ENCODE measurements at regions not wholly inside any gene's neighbourhood (a gene's known extent, or its start where the extent isn't known, plus 50 kb on each side); places are given as distances from the start of the nearest gene placed in this dataset.
"Not testable (repeated sequence)": the region's sequence is repeated elsewhere in the genome, so short reads cannot be mapped to it uniquely, and the experiment has no call there.

DNA sequence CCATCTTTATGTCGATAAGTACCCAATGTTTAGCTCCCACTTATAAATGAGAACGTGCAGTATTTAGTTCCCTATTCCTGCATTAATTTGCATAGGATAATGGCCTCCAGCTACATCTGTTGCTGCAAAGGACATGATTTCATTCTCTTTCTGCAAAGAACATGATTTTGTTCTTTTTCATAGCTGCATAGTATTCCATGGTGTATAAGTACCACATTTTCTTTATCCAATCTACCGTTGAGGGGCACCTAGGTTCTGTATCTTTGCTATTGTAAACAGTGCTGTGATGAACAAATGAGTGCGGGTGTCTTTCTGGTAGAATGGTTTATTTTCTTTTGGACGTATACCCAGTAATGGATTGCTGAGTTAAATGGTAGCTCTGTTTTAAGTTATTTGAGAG, 63.0 kb downstream of the HLX start:
- DNase-seq (ENCODE audit: low spot score) = no peak

DNA sequence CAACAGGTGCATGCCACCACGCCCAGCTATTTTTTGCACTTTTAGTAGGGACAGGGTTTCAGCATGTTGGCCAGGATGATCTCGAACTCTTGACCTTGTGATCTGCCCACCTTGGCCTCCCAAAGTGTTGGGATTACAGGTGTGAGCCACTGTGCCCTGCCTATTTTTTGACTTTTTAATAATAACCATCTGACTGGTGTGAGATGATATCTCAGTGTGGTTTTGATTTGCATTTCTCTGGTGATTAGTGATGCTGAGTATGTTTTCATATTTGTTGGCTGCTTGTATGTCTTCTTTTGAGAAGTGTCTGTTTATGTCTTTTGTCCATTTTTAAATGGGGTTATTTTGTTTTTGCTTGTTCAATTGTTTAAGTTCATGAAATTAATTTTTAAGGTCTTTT, 63.7 kb downstream of the HLX start:
- DNase-seq (ENCODE audit: low spot score) = not testable (repeated sequence)

DNA sequence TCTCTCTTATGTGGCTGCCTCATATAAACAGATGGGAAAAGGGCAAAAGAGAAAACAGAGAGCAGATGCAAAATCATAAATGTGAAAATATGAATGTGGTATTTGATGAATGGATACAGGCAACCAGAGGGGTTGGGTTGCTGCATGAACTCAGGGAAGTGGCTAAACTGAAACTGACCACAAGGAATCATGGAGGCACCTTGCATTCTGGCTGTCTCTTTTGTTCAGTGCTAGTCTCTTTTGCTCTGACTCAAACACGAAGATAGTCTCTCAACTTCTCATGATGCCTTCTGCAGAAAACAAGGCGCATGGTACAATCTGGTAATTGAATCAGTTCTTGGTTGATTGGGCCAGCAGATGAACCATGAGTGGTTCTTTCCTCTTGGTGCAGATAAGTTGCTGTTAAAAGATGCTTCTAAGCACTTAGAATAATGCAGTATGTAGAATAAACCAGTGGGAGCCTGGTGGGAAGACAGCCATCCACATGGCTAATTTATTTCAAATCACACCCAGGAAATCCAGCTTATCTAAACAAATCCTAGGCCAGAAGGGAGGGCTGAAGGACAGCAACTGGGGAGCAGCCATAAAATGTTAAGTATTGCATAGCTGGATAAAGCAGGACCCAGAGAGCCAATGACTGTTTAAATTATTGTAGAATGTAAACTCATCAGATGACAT, 64.2 kb downstream of the HLX start:
- DNase-seq (ENCODE audit: low spot score) = no peak

DNA sequence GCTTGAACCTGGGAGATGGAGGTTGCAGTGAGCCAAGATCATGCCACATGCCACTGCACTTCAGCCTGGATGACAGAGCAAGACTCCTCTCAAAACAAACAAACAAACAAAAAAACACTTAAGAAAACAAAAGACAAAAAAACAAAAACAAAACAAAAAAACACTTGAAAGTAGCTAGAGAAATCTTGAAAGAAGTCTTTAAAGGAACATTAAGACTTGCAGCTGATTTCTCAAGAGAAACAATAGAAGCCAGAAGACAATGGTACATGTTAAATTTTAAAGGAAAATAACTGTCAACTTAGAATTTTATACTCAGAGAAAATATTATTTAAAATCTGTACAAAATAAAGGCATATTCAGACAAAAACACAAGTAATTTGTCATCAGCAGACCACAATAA, 71.3 kb downstream of the HLX start:
- no peak for DNase-seq (ENCODE audit: low spot score)

DNA sequence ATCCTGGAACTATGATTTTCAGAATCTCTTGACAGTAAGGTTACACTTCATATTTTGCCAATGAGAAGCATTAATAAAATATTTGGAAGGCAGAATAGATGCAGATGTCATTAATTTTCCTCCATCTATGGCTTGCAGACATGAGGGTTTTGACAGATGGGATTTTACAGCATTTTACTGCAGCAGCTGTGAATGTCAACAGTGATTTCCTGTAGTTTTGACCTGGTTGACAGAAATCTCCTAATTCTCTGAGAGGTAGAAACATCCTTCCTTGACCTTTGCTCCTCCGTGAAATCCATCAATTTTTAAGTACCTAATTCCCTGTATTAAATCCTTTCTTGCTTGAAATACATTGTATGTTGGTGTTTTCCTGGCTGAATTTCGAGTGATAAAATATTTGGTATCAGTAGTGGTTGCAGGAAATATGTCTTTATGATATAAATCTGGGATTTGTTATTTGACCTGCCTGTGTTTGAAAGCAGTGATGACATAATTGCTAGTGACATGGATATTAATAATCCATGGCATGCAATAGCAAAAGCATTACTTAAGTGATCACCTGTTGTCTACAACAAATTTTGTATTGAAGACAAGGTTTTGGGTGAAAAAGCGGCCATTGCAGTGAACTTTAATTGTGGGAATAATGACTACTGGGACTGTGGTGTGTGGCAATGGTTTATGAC, 73.9 kb downstream of the HLX start:
- no peak for DNase-seq (ENCODE audit: low spot score)

DNA sequence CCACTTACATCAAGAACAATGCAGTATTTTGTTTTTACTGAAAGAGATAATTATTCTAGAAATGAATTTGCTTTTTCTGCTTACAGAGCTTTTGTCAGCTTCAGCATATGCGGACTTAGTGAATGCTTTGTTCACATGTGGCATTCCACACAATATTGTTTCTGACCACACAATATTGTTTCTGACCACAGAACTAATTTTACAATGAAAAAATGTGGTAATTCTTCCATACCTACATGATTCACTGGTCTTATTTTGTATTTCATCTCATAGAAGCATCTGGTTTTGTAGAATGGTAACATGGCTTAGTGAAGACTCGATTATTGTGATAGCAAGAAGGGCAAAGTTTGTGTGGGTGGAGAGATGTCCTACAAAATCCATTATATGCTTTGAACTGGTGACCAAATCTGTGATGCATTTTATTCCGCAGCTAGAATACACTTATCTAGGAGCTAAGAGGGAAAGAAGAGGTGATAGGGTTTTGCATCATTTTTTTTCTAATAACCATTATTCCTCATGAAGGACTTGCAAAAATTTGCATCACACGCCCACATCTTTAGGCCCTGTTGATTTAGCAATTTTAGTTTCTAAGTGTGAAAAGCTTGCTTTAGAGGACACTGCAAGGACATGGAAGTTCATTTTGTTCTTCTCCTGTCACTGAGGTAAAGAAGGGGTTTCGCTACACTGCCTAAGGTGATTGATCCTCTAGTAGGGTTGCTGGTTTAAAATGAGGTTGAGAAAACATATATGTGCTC, 75.3 kb downstream of the HLX start:
- DNase-seq (ENCODE audit: low spot score) = no peak

DNA sequence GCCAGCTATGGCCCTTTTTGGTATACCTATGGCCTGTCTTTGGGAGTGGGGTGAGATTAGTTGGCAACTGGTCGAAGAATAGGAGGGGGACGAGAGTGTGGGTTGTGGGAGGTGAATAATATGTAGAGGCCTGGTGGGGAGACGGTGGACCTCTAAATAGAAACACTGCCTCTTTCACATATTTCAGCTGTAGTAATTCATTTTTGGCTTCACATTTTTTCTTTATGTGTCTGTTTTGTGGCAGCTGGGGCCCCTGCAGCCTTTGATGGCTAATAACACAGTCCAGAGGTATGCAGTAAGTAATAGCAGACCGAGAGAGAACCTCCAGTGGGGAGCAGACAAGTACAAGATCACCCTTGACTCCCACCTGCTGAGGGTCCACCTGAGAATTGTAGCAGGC, 75.9 kb downstream of the HLX start:
- DNase-seq (ENCODE audit: low spot score) = no peak

DNA sequence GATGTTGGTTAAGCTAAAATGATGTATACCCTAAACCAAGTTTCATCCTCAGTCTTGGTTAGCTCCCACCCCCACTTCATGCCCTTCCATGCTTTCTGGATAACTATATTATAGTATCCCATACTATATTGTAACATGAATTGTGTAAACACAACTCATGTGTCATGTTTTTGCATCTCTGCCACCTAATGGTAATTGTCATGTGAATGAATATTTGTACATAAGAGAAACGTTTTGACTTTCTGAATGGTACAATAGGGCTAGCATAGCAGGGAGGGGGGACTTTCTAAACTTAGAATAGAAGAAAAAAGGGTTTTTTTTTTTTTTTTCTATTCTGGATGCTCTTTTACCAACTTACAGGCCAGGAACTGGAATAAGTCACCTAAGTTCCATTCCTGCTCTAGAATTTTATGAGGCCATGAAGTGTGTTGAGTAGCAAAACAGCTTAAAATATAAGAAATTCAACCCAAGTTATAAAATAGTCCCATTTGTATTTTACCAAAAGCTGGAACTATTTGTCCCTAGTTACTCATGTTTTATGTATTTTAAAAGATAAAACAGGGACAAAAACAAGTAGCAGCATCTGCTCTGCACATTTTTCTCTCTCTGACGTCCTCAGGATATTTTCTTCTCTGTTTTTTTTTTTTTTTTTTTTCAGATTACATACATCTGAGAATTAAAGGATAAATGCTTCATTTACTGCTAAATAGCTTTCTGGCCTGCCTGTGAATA, 77.4 kb downstream of the HLX start:
- no peak for DNase-seq (ENCODE audit: low spot score)

DNA sequence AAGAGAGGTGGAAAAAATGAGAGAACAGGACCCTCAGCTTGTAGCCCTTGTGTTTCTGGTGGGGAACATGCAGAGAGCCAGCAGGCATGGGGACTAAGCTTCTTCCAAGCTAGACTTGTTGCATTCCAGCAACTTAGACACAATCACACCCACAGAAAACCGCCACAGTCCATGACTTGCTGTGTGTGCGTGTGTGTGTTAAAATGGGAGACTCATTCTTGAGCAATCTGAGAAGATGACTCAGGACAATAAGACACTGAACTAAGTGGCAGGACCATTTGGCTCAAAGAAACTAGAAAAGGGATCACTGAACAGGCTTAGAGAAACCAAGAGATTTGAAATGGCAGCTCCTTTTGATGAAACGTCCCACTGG, 78.0 kb downstream of the HLX start:
- DNase-seq (ENCODE audit: low spot score) = peak; percentile 57

DNA sequence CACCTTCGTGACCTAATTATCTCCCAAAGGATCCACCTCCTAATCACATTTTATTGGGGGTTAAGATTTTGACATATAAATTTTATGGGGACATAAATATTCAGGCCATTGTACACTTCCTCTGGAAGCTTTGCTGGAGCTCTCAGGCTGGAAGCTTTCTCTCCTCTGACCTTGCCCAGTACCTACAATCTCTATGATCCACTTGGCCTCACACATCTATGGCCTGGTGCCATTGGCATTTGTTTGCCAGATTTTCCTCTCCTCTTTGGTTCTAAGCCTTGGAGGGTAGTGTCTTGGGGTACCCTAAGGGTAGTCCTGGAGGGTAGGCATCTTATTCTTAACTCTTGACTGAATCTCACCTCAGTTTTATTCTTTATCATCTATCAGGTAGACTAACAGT, 79.0 kb downstream of the HLX start:
- DNase-seq (ENCODE audit: low spot score) = no peak

DNA sequence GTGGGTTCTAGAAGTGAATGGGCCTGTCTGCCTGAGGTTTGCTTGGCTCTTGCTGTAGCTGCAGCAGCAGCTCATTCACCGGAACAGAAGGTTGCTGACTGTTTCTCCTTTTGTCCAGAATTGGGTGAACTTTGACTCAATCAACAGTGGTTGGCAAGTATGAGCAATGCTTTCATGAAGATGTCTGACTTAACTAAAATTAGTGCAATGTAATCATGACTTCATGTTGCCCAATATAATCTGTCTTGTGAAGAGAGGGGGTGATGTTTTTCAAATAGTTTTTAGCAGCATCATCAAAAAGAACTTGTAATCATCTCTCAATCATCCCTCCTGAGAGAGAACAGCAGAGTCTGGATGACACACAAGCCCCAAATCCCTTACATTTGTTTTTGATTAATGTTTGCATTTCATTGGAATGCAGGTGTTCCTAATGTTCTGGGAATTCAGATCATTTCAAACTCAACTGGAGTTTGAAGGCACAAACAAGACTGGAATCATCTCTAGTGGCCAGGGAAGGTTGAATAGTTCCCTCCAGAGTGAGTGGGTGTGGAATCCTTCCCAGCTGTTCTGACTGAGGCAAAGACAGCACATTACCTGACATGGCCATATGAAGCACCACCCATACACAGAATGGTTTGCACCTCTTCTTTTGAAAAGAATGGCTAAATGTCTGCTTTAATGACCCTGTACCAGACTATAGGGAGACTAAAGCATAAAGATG, 82.9 kb downstream of the HLX start:
- DNase-seq (ENCODE audit: low spot score) = peak; percentile 62

DNA sequence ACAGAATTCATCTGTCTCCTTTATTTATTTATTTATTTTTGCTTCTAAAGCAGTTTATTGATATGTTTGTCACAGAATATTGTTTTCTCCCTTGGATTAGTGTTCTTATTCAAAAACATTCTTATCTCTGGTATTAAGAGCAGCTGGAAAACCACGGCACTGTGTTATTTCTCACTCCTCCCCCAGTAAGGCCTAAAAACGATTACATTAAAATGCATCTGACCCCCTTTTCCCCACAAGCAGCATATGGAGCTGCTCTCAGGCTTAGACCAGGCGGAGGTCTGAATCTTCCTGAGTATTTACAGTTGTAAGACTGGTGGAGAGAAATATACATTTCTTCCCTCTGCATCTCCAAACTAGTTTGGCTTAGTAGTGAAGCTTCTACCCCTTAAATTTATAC, 86.8 kb downstream of the HLX start:
- no peak for DNase-seq (ENCODE audit: low spot score)

DNA sequence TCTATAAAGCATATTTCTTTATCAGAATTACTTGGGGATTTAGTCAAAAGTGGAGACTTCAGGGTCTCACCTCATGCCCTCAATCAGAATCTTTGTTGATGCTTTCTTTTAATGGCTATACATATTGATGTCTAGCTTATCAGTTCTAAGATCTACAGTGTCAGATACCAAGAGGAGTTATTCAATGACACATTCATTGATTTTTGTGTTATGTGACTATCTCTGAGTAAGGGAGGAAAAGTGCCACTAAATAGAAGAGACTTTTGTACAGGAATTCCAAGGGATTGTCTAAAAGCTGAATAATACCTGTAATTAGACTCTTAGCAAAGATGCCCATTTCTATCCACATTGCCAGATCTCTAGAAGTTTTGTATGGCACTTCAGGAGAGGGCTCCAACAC, 87.2 kb downstream of the HLX start:
- DNase-seq (ENCODE audit: low spot score) = no peak

DNA sequence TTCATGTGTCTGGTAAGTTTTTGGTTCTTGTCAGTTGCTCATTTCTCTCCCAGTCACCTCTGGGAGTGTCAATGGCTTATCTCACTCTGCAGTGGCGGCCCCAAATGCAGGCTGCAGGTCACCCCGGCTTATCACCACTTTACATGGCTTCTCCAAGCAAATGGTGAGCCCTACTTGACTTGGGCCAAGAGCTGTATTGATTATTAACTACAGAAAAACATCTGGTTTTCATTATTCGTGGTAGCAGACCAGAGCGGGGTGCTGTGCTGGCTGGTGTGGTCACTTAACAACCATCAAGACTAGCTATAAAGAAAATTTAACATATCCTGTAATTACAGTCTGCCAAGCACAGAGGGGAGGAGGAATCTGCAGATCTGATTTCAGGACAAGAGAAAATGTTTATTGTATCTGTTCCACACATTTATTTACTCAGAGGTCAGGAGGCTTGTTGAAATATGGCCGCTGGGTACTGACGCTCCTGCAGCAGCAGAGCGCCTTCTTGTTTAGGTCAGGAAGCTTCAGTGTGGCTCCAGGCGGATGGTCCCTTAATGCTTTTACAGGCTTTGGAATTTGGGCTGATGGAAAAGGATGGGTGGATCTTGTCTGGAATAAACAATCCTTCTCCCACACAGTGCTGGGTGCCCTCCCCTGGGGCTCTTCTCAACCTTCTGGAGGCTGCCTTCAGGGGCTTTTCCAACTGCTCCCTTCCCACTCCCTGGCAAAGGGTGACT, 87.8 kb downstream of the HLX start:
- no peak for DNase-seq (ENCODE audit: low spot score)

DNA sequence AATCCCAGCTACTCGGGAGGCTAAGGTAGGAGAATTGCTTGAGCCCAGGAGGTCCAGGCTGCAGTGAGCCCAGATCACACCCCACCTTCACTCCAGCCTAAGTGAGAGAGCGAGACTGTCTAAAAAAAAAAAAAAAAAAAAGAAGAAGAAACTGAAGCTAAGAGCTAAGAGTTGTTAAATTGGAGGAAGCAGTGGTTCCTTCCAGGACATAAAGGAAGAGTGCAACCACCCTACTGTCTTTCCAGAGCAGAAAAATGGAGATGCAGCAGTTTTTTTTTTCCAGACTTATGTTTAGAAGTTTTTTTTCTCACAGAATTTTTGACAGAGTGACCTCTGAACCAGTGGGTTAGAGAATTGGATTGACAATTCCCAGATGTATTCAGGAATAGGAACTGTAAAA, 88.7 kb downstream of the HLX start:
- DNase-seq (ENCODE audit: low spot score) = no peak

DNA sequence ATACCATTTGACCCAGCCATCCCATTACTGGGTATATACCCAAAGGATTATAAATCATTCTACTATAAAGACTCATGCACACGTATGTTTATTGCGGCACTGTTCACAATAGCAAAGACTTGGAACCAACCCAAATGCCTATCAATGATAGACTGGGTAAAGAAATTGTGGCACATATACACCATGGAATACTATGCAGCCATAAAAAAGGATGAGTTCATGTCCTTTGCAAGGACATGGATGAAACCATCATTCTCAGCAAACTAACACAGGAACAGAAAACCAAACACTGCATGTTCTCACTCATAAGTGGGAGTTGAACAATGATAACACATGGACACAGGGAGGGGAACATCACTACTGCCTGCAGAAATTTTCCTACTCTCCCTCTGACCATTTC, 90.0 kb downstream of the HLX start:
- not testable (repeated sequence) for DNase-seq (ENCODE audit: low spot score)

DNA sequence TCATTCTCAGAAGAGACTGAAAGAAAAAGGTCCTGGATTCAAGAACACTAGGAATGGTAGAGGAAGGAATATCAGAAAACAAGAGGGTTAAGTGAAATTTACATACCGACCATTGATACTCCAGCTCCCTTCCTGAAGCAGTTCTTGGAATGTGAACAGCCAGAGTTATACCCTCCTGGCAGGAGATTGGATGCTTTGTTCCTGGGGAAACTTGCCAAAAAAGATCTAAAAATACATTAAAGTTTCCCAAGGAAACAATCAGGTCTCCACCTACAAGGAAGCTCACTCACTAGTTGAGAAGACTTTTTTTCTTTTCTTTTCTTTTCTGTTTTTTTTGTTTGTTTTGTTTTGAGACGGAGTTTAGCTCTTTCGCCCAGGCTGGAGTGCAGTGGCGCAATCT, 91.1 kb downstream of the HLX start:
- DNase-seq (ENCODE audit: low spot score) = no peak

DNA sequence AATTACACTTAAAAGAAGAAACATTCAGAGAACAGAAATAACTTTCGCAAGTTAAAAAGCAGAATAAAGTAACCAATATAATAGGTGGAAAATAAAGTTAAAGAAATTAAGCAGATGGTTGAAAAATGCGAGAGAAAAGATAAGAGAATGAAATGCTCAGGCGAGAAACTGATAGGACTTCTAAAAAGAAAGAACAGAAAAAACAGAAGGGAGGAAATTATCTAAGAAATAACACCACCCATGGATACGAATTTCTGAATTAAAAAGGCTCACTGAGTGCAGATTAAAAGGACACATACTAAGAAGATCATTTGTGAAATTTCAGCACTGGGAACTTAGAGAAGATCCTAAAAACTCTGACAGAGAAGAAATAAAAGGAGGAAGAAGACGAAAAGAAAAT, 92.0 kb downstream of the HLX start:
- DNase-seq (ENCODE audit: low spot score) = no peak

DNA sequence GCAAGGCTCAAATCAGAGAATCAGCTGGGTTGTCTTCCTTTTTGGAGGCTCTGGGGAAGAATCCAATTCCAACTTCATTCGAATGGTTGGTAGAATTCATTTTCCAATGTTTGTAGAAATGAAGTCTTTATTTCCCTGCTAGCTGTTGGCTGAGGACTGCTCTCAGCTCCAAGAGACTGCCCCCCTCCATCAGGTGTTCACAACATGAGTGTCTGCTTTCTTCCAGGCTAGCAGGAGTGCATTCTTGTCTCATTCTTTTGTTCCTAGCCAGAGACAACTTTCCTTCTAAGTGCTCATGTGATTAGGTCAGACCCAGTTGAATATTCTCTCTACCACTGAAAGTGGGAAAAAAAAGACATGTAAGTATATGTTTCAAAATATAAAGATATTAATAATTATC, 95.2 kb downstream of the HLX start:
- no peak for DNase-seq (ENCODE audit: low spot score)

DNA sequence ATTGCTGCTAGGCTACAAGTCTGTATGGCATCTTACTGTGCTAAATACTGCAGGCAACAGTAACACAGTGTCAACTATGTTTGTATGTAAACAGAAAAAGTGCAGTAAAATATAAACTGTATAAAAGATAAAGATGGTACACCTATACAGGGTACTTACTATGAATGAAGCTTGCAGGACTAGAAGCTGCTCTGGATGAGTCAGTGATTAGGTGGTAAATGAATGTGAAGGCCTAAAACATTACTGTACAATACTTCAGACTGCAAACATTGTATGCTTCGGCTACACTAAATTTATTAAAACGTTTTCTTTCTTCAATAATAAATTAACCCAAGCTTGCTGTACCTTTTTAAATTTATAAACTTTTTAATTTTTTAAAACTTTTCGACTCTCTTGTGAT, 97.1 kb downstream of the HLX start:
- no peak for DNase-seq (ENCODE audit: low spot score)

DNA sequence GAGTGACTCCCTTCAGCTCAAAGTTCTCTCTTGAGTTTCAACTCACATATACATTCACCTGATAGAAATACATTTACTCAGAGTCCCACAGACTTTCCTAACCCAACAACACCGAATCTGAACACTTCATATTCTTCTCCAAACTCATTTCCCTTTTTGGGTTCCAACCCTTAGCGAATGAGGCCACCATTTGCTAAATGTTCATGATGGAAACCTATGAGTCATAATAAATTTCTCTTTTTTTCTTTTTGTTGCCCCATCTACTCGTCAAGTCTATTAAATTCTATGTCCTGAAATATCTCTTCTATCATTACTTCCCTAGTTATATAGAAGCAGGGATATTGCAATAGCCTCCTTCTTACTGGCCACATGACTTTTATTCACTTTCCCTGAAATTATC, 100.1 kb downstream of the HLX start:
- no peak for DNase-seq (ENCODE audit: low spot score)

Measured in AG08396 (cell line).